Stimulated activated CD4-positive, alpha-beta T cell treated with anti-CD3 and anti-CD28 coated beads, Interleukin-4, amount 100 ng/mL, for 24 hours (primary cell): ENCODE measurements at regions not wholly inside any gene's neighbourhood (a gene's known extent, or its start where the extent isn't known, plus 50 kb on each side); places are given as distances from the start of the nearest gene placed in this dataset.
"Not testable (repeated sequence)": the region's sequence is repeated elsewhere in the genome, so short reads cannot be mapped to it uniquely, and the experiment has no call there.

Experiments
- DNase-seq: peaks from one replicate; pipeline ENCODE4 v3.0.0-alpha.2; 2020

GRCh38 chr13:75175575-75175974 is 306.4 kb downstream of the TBC1D4 start:
- DNase-seq, result no peak

- DNase-seq, result not testable (repeated sequence)
These were observed 306.9 kb downstream of the TBC1D4 start for GRCh38 chr13:75175097-75175496.

GRCh38 chr13:75174481-75174880 is 307.5 kb downstream of the TBC1D4 start:
- DNase-seq, result no peak

GRCh38 chr13:75173457-75174356 is 308.3 kb downstream of the TBC1D4 start:
- no peak for DNase-seq

- DNase-seq, result no peak
These were observed 311.7 kb downstream of the TBC1D4 start for GRCh38 chr13:75170311-75170710.

GRCh38 chr13:75165543-75166230 is 316.3 kb downstream of the TBC1D4 start:
- DNase-seq, result no peak

GRCh38 chr13:75161804-75162203 is 320.2 kb downstream of the TBC1D4 start:
- DNase-seq, result no peak

GRCh38 chr13:75160984-75161383 is 321.0 kb downstream of the TBC1D4 start:
- DNase-seq, result no peak

- DNase-seq, result no peak
These were observed 327.6 kb downstream of the TBC1D4 start for GRCh38 chr13:75154331-75154730.

- no peak for DNase-seq
These were observed 328.1 kb downstream of the TBC1D4 start for GRCh38 chr13:75153834-75154233.

- DNase-seq, result no peak
These were observed 328.6 kb downstream of the TBC1D4 start for GRCh38 chr13:75153386-75153785.

- no peak for DNase-seq
These were observed 330.8 kb downstream of the TBC1D4 start for GRCh38 chr13:75151081-75151643.

- no peak for DNase-seq
These were observed 332.2 kb downstream of the TBC1D4 start for GRCh38 chr13:75149776-75150175.

GRCh38 chr13:75147946-75148345 is 334.0 kb downstream of the TBC1D4 start:
- no peak for DNase-seq

GRCh38 chr13:75146436-75146835 is 335.5 kb downstream of the TBC1D4 start:
- no peak for DNase-seq

GRCh38 chr13:75145927-75146326 is 336.0 kb downstream of the TBC1D4 start:
- no peak for DNase-seq

- DNase-seq, result no peak
These were observed 342.7 kb downstream of the TBC1D4 start for GRCh38 chr13:75139291-75139690.

- no peak for DNase-seq
These were observed 343.9 kb downstream of the TBC1D4 start for GRCh38 chr13:75137911-75138571.

- DNase-seq, result no peak
These were observed 345.8 kb downstream of the TBC1D4 start for GRCh38 chr13:75136151-75136550.

- DNase-seq, result no peak
These were observed 346.6 kb downstream of the TBC1D4 start for GRCh38 chr13:75135325-75135825.

GRCh38 chr13:75132701-75133695 is 349.0 kb downstream of the TBC1D4 start:
- no peak for DNase-seq

GRCh38 chr13:75129331-75129730 is 352.6 kb downstream of the TBC1D4 start:
- DNase-seq, result no peak
